ENCODE measurements at regions not wholly inside any gene's neighbourhood (a gene's known extent, or its start where the extent isn't known, plus 50 kb on each side); places are given as distances from the start of the nearest gene placed in this dataset.

- no peak for TF ChIP-seq CTCF (conservative IDR thresholded peaks at IDR 0.05; ENCODE audit: low read depth)
- POLR2A ChIA-PET (ENCODE audit: low non-redundant PET): no interaction called here
- CTCF ChIA-PET: no interaction called here
- H3K27ac ChIP-seq: no peak overlapping the region
- no peak for DNase-seq (ENCODE audit: low spot score)
Observed at GRCh38 chr2:53053937-53054336, 713.7 kb upstream of the CHAC2 start.

GRCh38 chr2:53051157-53051556 is 716.4 kb upstream of the CHAC2 start:
- ChIA-PET POLR2A (ENCODE audit: low non-redundant PET) (no interaction called here), CTCF (no interaction called here)
- no peak overlapping the region for H3K27ac ChIP-seq
- TF ChIP-seq CTCF (conservative IDR thresholded peaks at IDR 0.05; ENCODE audit: low read depth): no peak
- peak; percentile 9 for DNase-seq (ENCODE audit: low spot score)

- H3K27ac ChIP-seq: no peak overlapping the region
- ChIA-PET CTCF (interaction anchor here (0.6 to 0.7 kb wide), 3 partner anchors 22 to 1361 kb away, joined by 3 to 4 read pairs (median 3); no protein-coding TSS in a partner anchor), POLR2A (ENCODE audit: low non-redundant PET) (no interaction called here)
- no peak for DNase-seq (ENCODE audit: low spot score)
- no peak for TF ChIP-seq CTCF (conservative IDR thresholded peaks at IDR 0.05; ENCODE audit: low read depth)
Observed at GRCh38 chr2:53040536-53041229, 726.9 kb upstream of the CHAC2 start.

- POLR2A ChIA-PET (ENCODE audit: low non-redundant PET): no interaction called here
- no peak for TF ChIP-seq CTCF (conservative IDR thresholded peaks at IDR 0.05; ENCODE audit: low read depth)
- CTCF ChIA-PET: interaction anchor here (0.6 kb wide), 2 partner anchors 12 to 480 kb away, joined by 3 read pairs; no protein-coding TSS in a partner anchor
- no peak for DNase-seq (ENCODE audit: low spot score)
- H3K27ac ChIP-seq: no peak overlapping the region
Observed at GRCh38 chr2:53036196-53036595, 731.4 kb upstream of the CHAC2 start.

- ChIA-PET POLR2A (ENCODE audit: low non-redundant PET) (no interaction called here), CTCF (no interaction called here)
- TF ChIP-seq CTCF (conservative IDR thresholded peaks at IDR 0.05; ENCODE audit: low read depth): no peak
- no peak for DNase-seq (ENCODE audit: low spot score)
- no peak overlapping the region for H3K27ac ChIP-seq
Observed at GRCh38 chr2:53035153-53035552, 732.5 kb upstream of the CHAC2 start.

- ChIA-PET POLR2A (ENCODE audit: low non-redundant PET) (no interaction called here), CTCF (no interaction called here)
- no peak for TF ChIP-seq CTCF (conservative IDR thresholded peaks at IDR 0.05; ENCODE audit: low read depth)
- DNase-seq (ENCODE audit: low spot score): no peak
- no peak overlapping the region for H3K27ac ChIP-seq
Observed at GRCh38 chr2:53033411-53033810, 734.2 kb upstream of the CHAC2 start.
